HEK293 (cell line): ENCODE measurements at regions not wholly inside any gene's neighbourhood (a gene's known extent, or its start where the extent isn't known, plus 50 kb on each side); places are given as distances from the start of the nearest gene placed in this dataset.
A peak's percentile ranks its signal among the peaks of the same experiment; 100 is the strongest.

Experiments
- CTCF ChIA-PET: fragments of 350-600 bp; formaldehyde crosslinking; extraction: SDS; loops from one replicate; lab custom pipeline; 2021; ENCODE audit warnings: antibody characterized with exemption; lab: Yijun Ruan, JAX
- POLR2A ChIA-PET: fragments of 300-600 bp; formaldehyde crosslinking; extraction: SDS; loops from one replicate; lab custom pipeline; 2020; ENCODE audit warnings: antibody characterized with exemption, inconsistent platforms; lab: Yijun Ruan, JAX
- H3K27ac ChIP-seq: fragments of 200-500 bp; sonication (Bioruptor generic); 2 replicates; pipeline ENCODE4 v1.5.1; 2014; ENCODE audit warnings: low read depth, low read length, control low read depth, inconsistent platforms; ENCODE audit errors: extremely low read depth
- H3K36me3 ChIP-seq, 2 experiments: fragments of 200-500 bp in 1 of 2; sonication (Bioruptor generic) in 1 of 2; 1 replicate in 1 of 2; 2 replicates in 1 of 2; pipeline ENCODE4 v1.5.1; 2014 to 2017; ENCODE audit warnings: inconsistent platforms in 2 of 2, low read length in 2 of 2; ENCODE audit not compliant: control insufficient read depth in 2 of 2, insufficient read depth in 1 of 2
- H3K4me1 ChIP-seq: fragments of 200-500 bp; sonication (Bioruptor generic); 2 replicates; pipeline ENCODE4 v1.5.1; 2014; ENCODE audit warnings: mild to moderate bottlenecking, low read length, inconsistent platforms; ENCODE audit not compliant: control insufficient read depth, insufficient read depth
- H3K4me3 ChIP-seq: 2 replicates; pipeline ENCODE4 v1.5.1; 2011; ENCODE audit warnings: low read depth, mild to moderate bottlenecking, control low read depth, low read length, moderate library complexity
- H3K9me3 ChIP-seq: fragments of 200-500 bp; sonication (Bioruptor generic); 2 replicates; pipeline ENCODE4 v1.5.1; 2014; ENCODE audit warnings: low read depth, low read length, inconsistent platforms; ENCODE audit not compliant: control insufficient read depth, insufficient read depth
- AEBP2 ChIP-seq: fragments of 450-650 bp; formaldehyde crosslinking; IDR thresholded peaks from 2 replicates; pipeline ENCODE4 v1.5.1; 2016; ENCODE audit warnings: missing biosample characterization, missing genetic modification characterization, borderline replicate concordance
- EGR2 ChIP-seq: fragments of 450-650 bp; formaldehyde crosslinking; IDR thresholded peaks from 2 replicates; pipeline ENCODE4 v1.5.1; 2016; ENCODE audit warnings: low read depth, missing biosample characterization, missing genetic modification characterization
- SALL2 ChIP-seq: fragments of 450-650 bp; formaldehyde crosslinking; IDR thresholded peaks from 2 replicates; pipeline ENCODE4 v1.5.0; 2017; ENCODE audit warnings: missing biosample characterization, mild to moderate bottlenecking, missing genetic modification characterization, borderline replicate concordance
- ZBTB1 ChIP-seq: fragments of 450-650 bp; formaldehyde crosslinking; IDR thresholded peaks from 2 replicates; pipeline ENCODE4 v1.5.1; 2016; ENCODE audit warnings: missing biosample characterization, missing genetic modification characterization
- ZBTB10 ChIP-seq: fragments of 450-650 bp; formaldehyde crosslinking; IDR thresholded peaks from 2 replicates; pipeline ENCODE4 v1.5.1; 2016; ENCODE audit warnings: missing biosample characterization, missing genetic modification characterization
- ZBTB7A ChIP-seq: fragments of 450-650 bp; formaldehyde crosslinking; IDR thresholded peaks from 2 replicates; pipeline ENCODE4 v1.5.1; 2016; ENCODE audit warnings: low read depth, missing biosample characterization, missing genetic modification characterization
- ZFHX2 ChIP-seq: fragments of 450-650 bp; formaldehyde crosslinking; conservative IDR thresholded peaks from 2 replicates; pipeline ENCODE4 v1.5.1; 2016; ENCODE audit warnings: missing biosample characterization, missing genetic modification characterization
- ZNF114 ChIP-seq: fragments of 450-650 bp; formaldehyde crosslinking; IDR thresholded peaks from 2 replicates; pipeline ENCODE4 v1.5.0; 2017; ENCODE audit warnings: missing biosample characterization, missing genetic modification characterization
- ZNF140 ChIP-seq: fragments of 450-650 bp; formaldehyde crosslinking; IDR thresholded peaks from 2 replicates; pipeline ENCODE4 v1.5.1; 2016; ENCODE audit warnings: missing biosample characterization, missing genetic modification characterization
- ZNF37A ChIP-seq: fragments of 450-650 bp; IDR thresholded peaks from 2 replicates; pipeline ENCODE4 v1.5.1; 2018; ENCODE audit warnings: missing biosample characterization, missing genetic modification characterization
- ZNF626 ChIP-seq: fragments of 450-650 bp; sonication (Bioruptor Pico); formaldehyde crosslinking; IDR thresholded peaks from 2 replicates; pipeline ENCODE4 v1.5.1; 2018; ENCODE audit warnings: missing biosample characterization, missing genetic modification characterization, inconsistent platforms
- ZNF660 ChIP-seq: fragments of 450-650 bp; IDR thresholded peaks from 2 replicates; pipeline ENCODE4 v1.5.1; 2018; ENCODE audit warnings: missing biosample characterization, mild to moderate bottlenecking, missing genetic modification characterization
- ZNF692 ChIP-seq: fragments of 450-650 bp; formaldehyde crosslinking; IDR thresholded peaks from 2 replicates; pipeline ENCODE4 v1.5.1; 2016; ENCODE audit warnings: missing biosample characterization, missing genetic modification characterization
- ZNF76 ChIP-seq: fragments of 450-650 bp; formaldehyde crosslinking; IDR thresholded peaks from 2 replicates; pipeline ENCODE4; 2016; ENCODE audit warnings: low read depth, missing biosample characterization, missing genetic modification characterization, borderline replicate concordance
- ZNF776 ChIP-seq: fragments of 450-650 bp; formaldehyde crosslinking; IDR thresholded peaks from 2 replicates; pipeline ENCODE4 v1.5.0; 2017; ENCODE audit warnings: missing biosample characterization, missing genetic modification characterization, borderline replicate concordance
- TF ChIP-seq, protein P1 (sequence below): fragments of 450-650 bp; formaldehyde crosslinking; IDR thresholded peaks from 2 replicates; pipeline ENCODE4 v1.5.1; 2017; ENCODE audit warnings: missing biosample characterization, missing genetic modification characterization

DNA sequence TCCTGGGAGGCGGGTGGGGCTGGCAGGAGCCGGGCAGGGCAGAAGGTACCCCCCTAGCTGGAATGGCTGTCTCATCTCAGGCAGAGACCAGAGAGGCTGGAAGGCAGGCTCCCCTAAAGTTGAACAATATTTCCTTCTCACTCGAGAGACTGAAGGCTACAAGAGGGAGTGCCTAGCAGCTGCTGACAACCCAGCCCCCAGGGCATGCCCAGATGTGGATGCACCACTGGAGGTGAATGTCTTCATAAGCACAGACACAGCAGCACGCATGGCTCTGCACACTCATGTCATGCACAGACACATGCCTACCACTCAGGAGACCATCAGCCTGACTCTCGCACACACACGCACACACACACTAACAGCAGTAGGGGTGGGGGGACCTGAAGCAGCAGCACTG is 179.0 kb downstream of the CCT6B start (continued):
- TF ChIP-seq ZBTB1 (no peak), ZNF692 (tag by site-specific recombination) (no peak), ZNF660 (no peak)

DNA sequence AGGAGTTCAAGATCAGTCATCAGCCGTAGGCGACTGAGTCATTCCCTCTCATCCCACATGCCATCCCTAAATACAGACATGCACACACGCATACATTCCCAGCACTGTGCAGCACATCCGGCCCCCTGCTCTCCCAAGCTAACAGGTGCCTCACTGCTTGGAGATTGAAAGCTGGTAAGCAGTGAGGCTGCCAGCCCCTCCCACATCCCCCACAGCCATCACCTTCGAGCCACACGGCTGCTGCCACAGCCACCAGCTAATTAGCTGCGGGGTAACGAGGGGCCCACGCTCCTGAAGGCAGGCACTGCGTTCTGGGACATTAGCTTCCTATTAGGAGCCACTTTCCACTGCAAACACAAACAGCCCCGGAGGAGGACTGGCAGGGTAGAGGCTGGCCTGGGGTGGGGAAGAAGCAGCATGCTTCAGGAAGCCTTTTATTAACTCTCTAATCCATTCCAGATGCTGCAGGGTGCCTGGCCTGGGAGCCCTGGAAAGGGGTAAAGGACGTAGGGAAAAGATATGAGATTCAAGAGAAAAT is 179.6 kb downstream of the CCT6B start:
- H3K36me3 ChIP-seq, result no peaks in the 10 kb centered on the region
- ChIA-PET CTCF (no interaction called here), POLR2A (no interaction called here)
- no peaks in the 10 kb centered on the region for H3K9me3 ChIP-seq
- no peak overlapping the region for H3K27ac ChIP-seq
- no peak overlapping the region for H3K4me3 ChIP-seq
- TF ChIP-seq ZFHX2 (tag by site-specific recombination) (peak; percentile 44), EGR2 (tag by site-specific recombination) (peak; percentile 29; the same call in 1 of the 2 replicates), ZBTB7A (tag by site-specific recombination) (no peak)
- H3K4me1 ChIP-seq, result no peaks in the 10 kb centered on the region

GRCh38 chr17:34781071-34781470 is 180.2 kb downstream of the CCT6B start:
- POLR2A ChIA-PET, result no interaction called here
- H3K27ac ChIP-seq, result no peak overlapping the region
- no peak for TF ChIP-seq ZNF37A (tag by site-specific recombination)
- no peak for TF ChIP-seq ZNF776 (tag by site-specific recombination)
- TF ChIP-seq AEBP2 (tag by site-specific recombination), result no peak
- no peak for TF ChIP-seq ZNF76 (tag by site-specific recombination)
- TF ChIP-seq ZBTB10 (tag by site-specific recombination), result no peak
- TF ChIP-seq ZNF114, result no peak
- no peak for TF ChIP-seq SALL2 (tag by site-specific recombination)
- no peak for TF ChIP-seq ZNF140 (tag by site-specific recombination)
- no peak for TF ChIP-seq ZNF626
- TF ChIP-seq, protein P1, sequence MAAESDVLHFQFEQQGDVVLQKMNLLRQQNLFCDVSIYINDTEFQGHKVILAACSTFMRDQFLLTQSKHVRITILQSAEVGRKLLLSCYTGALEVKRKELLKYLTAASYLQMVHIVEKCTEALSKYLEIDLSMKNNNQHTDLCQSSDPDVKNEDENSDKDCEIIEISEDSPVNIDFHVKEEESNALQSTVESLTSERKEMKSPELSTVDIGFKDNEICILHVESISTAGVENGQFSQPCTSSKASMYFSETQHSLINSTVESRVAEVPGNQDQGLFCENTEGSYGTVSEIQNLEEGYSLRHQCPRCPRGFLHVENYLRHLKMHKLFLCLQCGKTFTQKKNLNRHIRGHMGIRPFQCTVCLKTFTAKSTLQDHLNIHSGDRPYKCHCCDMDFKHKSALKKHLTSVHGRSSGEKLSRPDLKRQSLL (tag by site-specific recombination), result no peak
- no peak overlapping the region for H3K4me3 ChIP-seq
- no peaks in the 10 kb centered on the region for H3K4me1 ChIP-seq
- H3K36me3 ChIP-seq, result no peaks in the 10 kb centered on the region
- CTCF ChIA-PET, result interaction anchor here (0.6 kb wide), 1 partner anchor 155 kb away, joined by 3 read pairs; no protein-coding TSS in a partner anchor
- H3K9me3 ChIP-seq, result no peaks in the 10 kb centered on the region
